SH-SY5Y (cell line): ENCODE measurements at regions not wholly inside any gene's neighbourhood (a gene's known extent, or its start where the extent isn't known, plus 50 kb on each side); places are given as distances from the start of the nearest gene placed in this dataset.

ENCODE experiments used
- GATA2 ChIP-seq: IDR thresholded peaks from 2 replicates; pipeline ENCODE4 v1.6.1; 2011; ENCODE audit warnings: mild to moderate bottlenecking, low read depth, low read length
- GATA3 ChIP-seq: IDR thresholded peaks from 2 replicates; pipeline ENCODE4 v1.6.1; 2011; ENCODE audit warnings: low read depth, mild to moderate bottlenecking, low read length, moderate library complexity

- TF ChIP-seq GATA2 = no peak
- TF ChIP-seq GATA3 = no peak
These were observed 644.1 kb downstream of the KCNJ2 start for GRCh38 chr17:70813355-70813930.
